CD4-positive, alpha-beta T cell treated with Interleukin-1 beta for 1 hour (primary cell): ENCODE measurements at regions not wholly inside any gene's neighbourhood (a gene's known extent, or its start where the extent isn't known, plus 50 kb on each side); places are given as distances from the start of the nearest gene placed in this dataset.

Experiments
- DNase-seq, 2 donors: peaks; one replicate each; pipeline ENCODE4 v3.0.0-alpha.2; 2020 to 2022

GRCh38 chr17:33797181-33797580, 457.9 kb upstream of the CCL2 start:
- no peak for DNase-seq

- no peak for DNase-seq
These were observed 456.8 kb upstream of the CCL2 start for GRCh38 chr17:33798308-33798707.

DNA sequence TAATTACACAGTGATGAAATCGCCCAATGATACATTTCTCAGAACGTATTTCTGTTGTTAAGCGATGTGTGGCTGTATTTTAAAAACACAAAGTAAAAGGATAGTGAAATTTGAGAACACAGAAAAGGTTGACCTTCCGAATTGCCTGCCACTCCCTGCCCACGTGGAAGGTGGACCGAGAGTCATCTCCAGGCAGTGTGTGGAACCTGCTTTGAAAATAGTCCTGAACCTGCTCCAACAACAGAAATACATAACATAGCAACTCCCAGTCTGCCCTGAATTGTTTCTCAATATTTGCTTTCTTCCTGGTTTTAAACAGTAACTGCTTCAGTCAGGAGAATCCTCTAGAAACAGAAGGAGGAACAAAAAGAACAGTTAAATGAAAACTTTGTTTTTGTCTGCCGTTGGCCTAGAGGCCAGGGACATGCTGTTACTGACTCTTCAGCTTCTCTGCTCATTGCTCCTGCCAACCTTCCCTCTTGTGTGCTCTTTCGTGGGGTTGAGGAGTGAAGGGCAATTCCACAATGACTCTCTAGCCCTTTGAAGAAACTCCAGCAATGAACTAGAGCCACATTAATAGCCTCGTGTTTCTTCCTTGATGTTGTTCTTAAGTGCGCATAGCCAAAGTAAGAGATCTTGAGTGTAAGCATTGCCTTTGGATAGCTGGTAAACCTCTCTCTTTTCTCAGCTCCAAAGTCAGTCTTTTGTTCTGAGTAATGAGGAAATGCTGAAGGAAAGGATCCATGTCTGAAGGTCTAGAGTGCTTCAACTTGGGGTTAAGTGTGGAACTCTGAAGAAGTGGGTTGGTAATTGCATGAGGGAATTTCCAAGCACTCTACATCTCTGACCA, 452.5 kb upstream of the CCL2 start:
- DNase-seq = no peak

DNA sequence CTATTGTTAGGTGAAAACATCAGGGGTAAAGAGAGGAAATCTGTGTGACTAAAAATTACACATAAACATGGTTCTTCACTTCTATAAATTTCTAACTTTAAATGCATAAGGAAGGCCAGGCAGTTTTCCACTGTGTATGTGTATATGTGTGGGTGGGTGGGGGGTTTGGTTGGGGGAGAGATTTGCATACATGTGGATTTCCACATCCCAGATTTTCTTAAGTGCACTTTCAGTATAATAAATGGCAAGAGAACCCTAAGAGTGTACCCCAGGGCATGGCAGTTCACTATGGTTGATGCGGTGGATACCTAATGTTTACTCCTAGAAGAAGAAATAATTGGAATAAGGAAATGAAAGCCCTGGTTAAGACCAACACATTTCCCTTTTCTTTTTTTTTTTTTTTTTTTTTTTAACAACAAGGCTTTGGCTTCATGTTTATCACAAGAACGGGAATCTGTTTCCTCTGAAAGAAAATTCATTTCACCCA, 451.8 kb upstream of the CCL2 start:
- no peak for DNase-seq

DNA sequence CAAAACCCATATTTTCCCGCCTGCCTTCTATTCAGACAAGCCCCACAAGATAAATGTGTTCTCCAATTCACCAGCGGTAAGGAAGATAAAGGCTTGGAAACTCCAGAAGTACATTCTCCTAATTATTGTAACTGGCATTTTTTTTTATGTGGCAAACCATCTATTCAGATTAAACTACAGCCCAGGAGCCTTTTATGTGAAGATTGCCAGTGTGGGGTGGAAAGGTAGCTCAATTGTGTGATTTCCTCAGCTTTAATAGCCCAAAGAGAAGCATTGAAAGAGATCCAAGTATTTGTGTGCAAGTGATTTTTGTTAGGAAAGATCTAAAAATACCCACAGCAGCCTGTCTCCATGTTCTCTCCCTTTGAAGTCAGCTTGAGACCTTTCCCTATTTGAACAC, 451.4 kb upstream of the CCL2 start:
- DNase-seq = no peak

DNA sequence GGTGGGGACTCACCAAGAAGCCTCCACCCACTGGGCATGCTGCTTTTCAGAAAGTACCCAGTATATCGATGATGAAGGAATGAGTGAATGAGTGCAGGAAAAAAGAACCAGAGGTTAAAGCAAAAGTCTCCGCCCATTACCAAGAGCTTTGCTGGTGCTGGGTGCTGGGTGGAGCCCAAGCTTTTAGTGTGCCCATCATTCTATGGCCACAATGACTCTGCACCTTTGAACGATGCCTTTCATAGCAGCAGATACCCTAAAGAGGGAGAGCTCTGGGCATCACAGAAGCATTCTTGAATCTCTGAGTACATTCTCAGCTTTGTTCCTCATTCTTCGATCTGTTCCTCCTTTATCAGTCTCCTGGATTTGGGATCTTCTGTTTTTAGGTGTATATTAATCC, 450.7 kb upstream of the CCL2 start:
- no peak for DNase-seq

DNA sequence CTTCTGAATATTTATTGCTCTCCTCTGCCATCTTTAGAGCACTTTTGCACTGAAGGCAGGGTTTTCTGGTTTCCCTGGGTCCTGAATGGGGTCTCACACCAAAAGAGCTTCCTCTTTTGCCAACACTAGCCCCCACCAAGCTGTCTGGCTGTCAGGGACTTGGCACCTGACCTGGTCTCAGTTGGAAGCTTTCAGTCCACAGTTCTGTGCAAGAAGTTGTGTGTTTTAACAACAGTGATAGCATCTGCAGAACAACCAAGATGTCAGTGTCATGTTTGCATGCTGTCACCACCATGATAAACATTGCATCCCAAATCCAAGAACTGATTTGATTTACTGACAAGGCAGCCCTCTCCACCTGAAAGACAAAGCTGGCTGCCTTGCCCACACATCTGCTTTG, 448.5 kb upstream of the CCL2 start:
- no peak for DNase-seq

DNA sequence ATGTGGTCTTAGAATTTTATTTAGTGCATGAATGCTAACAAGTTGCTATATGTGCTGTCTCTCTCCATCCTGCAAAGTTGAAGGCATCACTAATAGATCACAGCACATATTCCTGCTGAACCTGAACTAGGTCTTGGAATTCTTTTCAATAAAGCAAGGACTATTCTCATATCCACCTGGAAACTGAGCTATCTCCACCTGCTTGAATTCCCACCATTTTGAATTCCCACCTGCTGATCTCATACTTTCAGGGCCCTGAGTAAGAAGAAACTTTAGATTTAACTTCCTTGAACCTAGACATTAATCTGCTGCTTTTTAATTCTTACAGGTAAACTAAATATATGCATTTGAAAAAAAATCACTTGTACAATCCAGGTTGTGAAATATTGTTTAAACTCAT, 445.3 kb upstream of the CCL2 start:
- no peak for DNase-seq

DNA sequence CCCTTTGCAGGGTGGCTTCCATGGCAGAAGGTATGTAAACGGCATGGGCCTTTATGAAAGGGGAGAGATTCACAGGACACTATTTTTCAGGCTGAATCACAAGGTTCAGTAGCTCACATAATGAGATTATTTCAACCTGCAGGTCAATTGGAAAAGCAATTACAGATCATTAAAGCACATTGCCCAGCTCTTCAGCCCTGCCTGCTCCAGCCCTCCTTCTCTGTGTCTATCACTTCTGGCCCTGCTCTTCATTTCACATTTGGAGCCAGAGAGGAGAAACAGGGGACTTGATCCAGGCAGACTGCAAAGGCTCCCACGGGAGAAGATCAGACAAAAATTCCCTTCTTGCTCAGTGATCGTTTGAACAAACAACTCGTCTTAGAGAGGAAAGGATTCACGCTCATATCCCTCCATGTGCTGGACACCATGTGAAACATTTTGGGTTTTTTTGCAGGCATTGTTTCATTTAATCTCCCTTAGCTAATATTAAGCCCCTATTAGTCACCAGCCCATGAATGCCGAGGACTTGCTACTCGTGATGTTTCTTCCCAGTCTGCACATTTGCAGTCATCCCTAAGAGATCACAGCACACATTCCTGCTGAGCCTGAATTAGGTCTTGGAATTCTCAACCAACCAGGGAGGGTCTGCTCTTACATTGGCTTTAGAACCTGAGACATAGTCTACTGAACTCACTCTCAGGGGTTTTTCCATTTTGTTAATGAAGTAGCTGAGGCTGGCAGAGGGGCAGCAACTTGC, 443.9 kb upstream of the CCL2 start:
- DNase-seq = no peak

- DNase-seq = no peak
These were observed 443.0 kb upstream of the CCL2 start for GRCh38 chr17:33811984-33812577.

DNA sequence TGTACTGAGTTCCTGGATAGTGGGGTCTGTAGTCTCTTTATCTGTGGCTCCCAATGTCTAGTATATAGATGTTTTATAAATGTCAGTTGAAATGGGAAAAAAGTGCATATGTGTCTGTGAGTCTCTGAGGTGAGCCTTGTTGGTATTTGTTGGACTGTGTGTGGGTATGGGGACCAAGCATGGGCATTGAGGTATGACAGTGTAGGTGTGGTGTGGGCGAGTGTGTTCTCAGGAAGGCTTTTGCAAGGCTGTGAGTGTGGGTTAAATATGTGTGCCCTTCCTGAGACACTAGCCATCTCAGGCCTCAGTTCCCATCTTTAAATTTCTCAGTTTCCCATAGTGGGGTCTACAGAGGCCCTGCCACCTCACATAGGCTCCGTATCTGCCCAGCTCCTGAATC, 440.2 kb upstream of the CCL2 start:
- DNase-seq = no peak

- no peak for DNase-seq
These were observed 439.0 kb upstream of the CCL2 start for GRCh38 chr17:33816036-33816435.

- no peak for DNase-seq
These were observed 438.1 kb upstream of the CCL2 start for GRCh38 chr17:33816842-33817617.

GRCh38 chr17:33819539-33819938, 435.5 kb upstream of the CCL2 start:
- DNase-seq = no peak

- DNase-seq = no peak
These were observed 422.8 kb upstream of the CCL2 start for GRCh38 chr17:33832262-33832661.

DNA sequence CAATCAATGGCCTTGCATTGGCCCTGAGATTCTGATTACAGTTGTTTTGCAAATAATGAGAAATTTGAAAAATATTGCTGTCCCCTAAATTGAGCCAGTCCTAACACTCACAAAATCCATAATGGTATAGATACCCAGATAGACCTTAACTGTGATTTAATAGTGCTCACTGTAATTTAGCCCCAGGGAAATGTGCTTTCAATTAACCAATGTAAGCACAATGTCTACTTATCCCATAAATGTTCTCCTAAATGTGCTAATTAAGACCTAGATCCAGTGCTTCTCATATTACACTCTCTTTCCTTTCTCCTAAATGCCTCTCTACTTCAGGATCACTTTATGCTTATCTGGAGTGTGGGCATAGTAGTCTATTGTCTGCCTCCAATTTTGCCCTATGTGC, 417.8 kb upstream of the CCL2 start:
- no peak for DNase-seq

- no peak for DNase-seq
These were observed 416.8 kb upstream of the CCL2 start for GRCh38 chr17:33838281-33838680.

GRCh38 chr17:33847900-33848299, 407.2 kb upstream of the CCL2 start:
- no peak for DNase-seq

GRCh38 chr17:33848433-33848832, 406.7 kb upstream of the CCL2 start:
- DNase-seq = no peak

- DNase-seq = no peak
These were observed 400.5 kb upstream of the CCL2 start for GRCh38 chr17:33854596-33854995.

GRCh38 chr17:33858121-33858520, 397.0 kb upstream of the CCL2 start:
- no peak for DNase-seq

DNA sequence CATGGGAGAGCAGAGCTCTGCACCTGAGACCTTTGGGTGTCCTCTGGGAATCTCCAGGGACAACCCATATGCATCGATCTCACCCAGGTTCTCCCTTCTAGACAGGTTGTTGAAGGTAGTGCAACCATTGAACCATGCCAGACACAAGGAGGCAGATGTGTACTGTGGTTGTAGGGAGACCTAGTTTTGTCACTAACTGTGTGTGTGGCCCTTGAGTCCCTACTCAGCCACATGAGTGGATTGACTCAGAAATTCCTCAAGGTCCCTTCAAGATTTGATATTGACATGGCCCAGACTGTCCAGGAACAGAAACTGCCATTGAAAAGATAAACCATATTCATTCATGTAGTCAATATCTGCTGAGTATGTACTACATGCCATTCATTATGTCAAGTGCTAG, 396.4 kb upstream of the CCL2 start:
- DNase-seq = no peak
